Prostate gland (tissue), 1 donor: ENCODE measurements at regions not wholly inside any gene's neighbourhood (a gene's known extent, or its start where the extent isn't known, plus 50 kb on each side); places are given as distances from the start of the nearest gene placed in this dataset.

Source experiments
- POLR2A ChIP-seq: fragments of 450-650 bp; IDR thresholded peaks from one replicate; pipeline ENCODE4 v1.6.1; 2016; ENCODE audit warnings: antibody characterized with exemption, mild to moderate bottlenecking
- POLR2AphosphoS5 ChIP-seq: sonication (generic); formaldehyde crosslinking; IDR thresholded peaks from one replicate; pipeline ENCODE4 v1.6.1; 2017; ENCODE audit warnings: antibody characterized with exemption

DNA sequence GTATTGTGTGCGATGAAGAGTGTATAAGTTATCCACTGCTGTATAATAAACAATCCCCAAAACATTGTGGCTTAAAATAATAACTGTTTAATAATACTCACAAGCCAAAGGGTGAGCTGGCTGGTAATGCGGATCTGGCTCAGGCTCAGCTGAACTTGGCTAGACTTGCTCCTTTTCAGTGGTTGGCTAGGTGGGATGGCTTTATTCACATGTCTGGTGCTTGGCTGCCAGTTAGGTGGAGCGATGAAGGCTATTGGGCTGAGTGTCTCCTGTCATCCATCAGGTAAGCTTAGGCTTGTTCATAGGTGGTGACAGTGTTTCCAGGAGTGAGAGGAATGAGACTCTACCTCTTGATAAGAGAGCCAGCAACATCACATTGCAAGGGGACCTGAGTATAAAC, 135.0 kb upstream of the ASCC3 start:
- TF ChIP-seq POLR2A: no peak
- TF ChIP-seq POLR2AphosphoS5: no peak
